Breast epithelium (tissue), 3 donors: ENCODE measurements at regions not wholly inside any gene's neighbourhood (a gene's known extent, or its start where the extent isn't known, plus 50 kb on each side); places are given as distances from the start of the nearest gene placed in this dataset.

Experiments used
- CTCF ChIP-seq, 3 donors: fragments of 450-650 bp; IDR thresholded peaks; one replicate each; pipeline ENCODE4 v1.5.1; 2016 to 2017; ENCODE audit warnings: antibody characterized with exemption in 3 of 3, mild to moderate bottlenecking in 3 of 3, moderate library complexity in 3 of 3
- POLR2A ChIP-seq: fragments of 450-650 bp; IDR thresholded peaks from one replicate; pipeline ENCODE4 v1.6.1; 2016; ENCODE audit warnings: antibody characterized with exemption, mild to moderate bottlenecking, moderate library complexity
- POLR2AphosphoS5 ChIP-seq, 3 donors: sonication (generic); formaldehyde crosslinking; IDR thresholded peaks; one replicate each; pipeline ENCODE4 v1.6.1; 2017; ENCODE audit warnings: antibody characterized with exemption in 3 of 3

DNA sequence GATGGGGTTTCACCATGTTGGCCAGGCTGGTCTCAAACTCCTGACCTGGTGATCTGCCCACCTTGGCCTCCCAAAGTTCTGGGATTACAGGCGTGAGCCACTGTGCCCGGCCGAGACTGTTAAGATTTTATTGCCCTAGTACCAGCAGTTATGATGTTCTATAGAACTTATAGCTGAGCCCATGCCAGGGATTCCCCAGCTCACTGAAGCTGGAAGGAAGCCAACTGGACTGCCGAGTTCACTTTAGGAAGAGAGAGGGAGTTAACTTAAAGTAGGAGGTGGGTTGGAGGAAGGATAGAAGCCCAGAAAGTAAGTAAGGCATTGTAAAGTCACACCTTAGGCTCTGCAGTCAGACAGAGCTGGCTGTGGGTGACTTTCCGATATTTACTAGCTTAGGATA lies 101.1 kb upstream of the BOC start:
- no peak for TF ChIP-seq CTCF (IDR thresholded peaks at IDR 0.05)
- no peak for TF ChIP-seq POLR2A
- no peak for TF ChIP-seq POLR2AphosphoS5 (IDR thresholded peaks at IDR 0.05)
